ENCODE measurements at regions not wholly inside any gene's neighbourhood (a gene's known extent, or its start where the extent isn't known, plus 50 kb on each side); places are given as distances from the start of the nearest gene placed in this dataset.

GRCh38 chr4:103410386-103410785, 212.2 kb upstream of the CENPE start:
- no peak for TF ChIP-seq SREBF2 (IDR thresholded peaks at IDR 0.05)
- no peak for TF ChIP-seq POLR2AphosphoS2 (conservative IDR thresholded peaks at IDR 0.05; ENCODE audit: low read length)
